SK-MEL-5 (cell line): ENCODE measurements at regions not wholly inside any gene's neighbourhood (a gene's known extent, or its start where the extent isn't known, plus 50 kb on each side); places are given as distances from the start of the nearest gene placed in this dataset.
A peak's percentile ranks its signal among the peaks of the same experiment; 100 is the strongest.

ENCODE experiments used
- DNase-seq: peaks from one replicate; pipeline ENCODE4 v3.0.0-alpha.2; 2016; ENCODE audit warnings: low read depth, low spot score
- in situ Hi-C: cut with HindIII; loops from 2 replicates; pipeline ENCODE4 v1.10.0; 2016; ENCODE audit warnings: low sequenced_read_pairs, high pct_unique_total_duplicates, low pct_unique_long_range_greater_than_20kb

GRCh38 chr17:5683241-5683640 lies 98.9 kb upstream of the NLRP1 start:
- in situ Hi-C loops: no loop called here

GRCh38 chr17:5686074-5686635 lies 101.8 kb upstream of the NLRP1 start:
- DNase-seq: no peak
- in situ Hi-C loops: no loop called here

More at GRCh38 chr17:5683241-5683640, 98.9 kb upstream of the NLRP1 start:
- DNase-seq: no peak

- no peak for DNase-seq
- in situ Hi-C loops: no loop called here
Observed at GRCh38 chr17:5687646-5688045, 103.3 kb upstream of the NLRP1 start.

- DNase-seq: no peak
- in situ Hi-C loops: no loop called here
Observed at GRCh38 chr17:5693821-5694220, 109.5 kb upstream of the NLRP1 start.

- in situ Hi-C loops: no loop called here
- no peak for DNase-seq
Observed at GRCh38 chr17:5694551-5694950, 110.2 kb upstream of the NLRP1 start.

- in situ Hi-C loops: no loop called here
- DNase-seq: no peak
Observed at GRCh38 chr17:5695480-5695879, 111.2 kb upstream of the NLRP1 start.

GRCh38 chr17:5698959-5699358 lies 114.7 kb upstream of the NLRP1 start:
- in situ Hi-C loops: no loop called here
- no peak for DNase-seq

GRCh38 chr17:5699814-5700213 lies 115.5 kb upstream of the NLRP1 start:
- in situ Hi-C loops: no loop called here
- DNase-seq: no peak

- in situ Hi-C loops: no loop called here
- no peak for DNase-seq
Observed at GRCh38 chr17:5700745-5701144, 116.4 kb upstream of the NLRP1 start.

GRCh38 chr17:5701381-5701780 lies 117.1 kb upstream of the NLRP1 start:
- DNase-seq: no peak

GRCh38 chr17:5702951-5703510 lies 118.7 kb upstream of the NLRP1 start:
- no peak for DNase-seq
- in situ Hi-C loops: no loop called here

More at GRCh38 chr17:5701381-5701780, 117.1 kb upstream of the NLRP1 start:
- in situ Hi-C loops: no loop called here

GRCh38 chr17:5703736-5704135 lies 119.4 kb upstream of the NLRP1 start:
- no peak for DNase-seq
- in situ Hi-C loops: no loop called here

GRCh38 chr17:5705081-5705875 lies 121.0 kb upstream of the NLRP1 start:
- DNase-seq: peak; percentile 42
- in situ Hi-C loops: no loop called here

GRCh38 chr17:5705876-5706576 lies 121.7 kb upstream of the NLRP1 start:
- in situ Hi-C loops: no loop called here
- no peak for DNase-seq

- DNase-seq: peak; percentile 76
- in situ Hi-C loops: no loop called here
Observed at GRCh38 chr17:5706577-5707210, 122.4 kb upstream of the NLRP1 start.

GRCh38 chr17:5707482-5707881 lies 123.2 kb upstream of the NLRP1 start:
- in situ Hi-C loops: no loop called here
- no peak for DNase-seq

GRCh38 chr17:5708344-5708743 lies 124.0 kb upstream of the NLRP1 start:
- no peak for DNase-seq
- in situ Hi-C loops: no loop called here

- in situ Hi-C loops: no loop called here
- no peak for DNase-seq
Observed at GRCh38 chr17:5711344-5711743, 127.0 kb upstream of the NLRP1 start.
